IMR-90 (cell line): ENCODE measurements at regions not wholly inside any gene's neighbourhood (a gene's known extent, or its start where the extent isn't known, plus 50 kb on each side); places are given as distances from the start of the nearest gene placed in this dataset.

Experiments used
- ATAC-seq: fragments of 200-7000 bp; cut with Tn5 transposase; 2 replicates; pipeline ENCODE4 v1.9.1; 2020; ENCODE audit warnings: low read depth, mild to moderate bottlenecking, moderate library complexity
- BruUV-seq: library from RNA; stranded (reverse); fragments of 400-500 nt; replicated peaks from 2 replicates; lab custom pipeline; 2021; lab: Mats Ljungman, UMichigan
- CTCF ChIA-PET: fragments of 300-600 bp; formaldehyde crosslinking; extraction: SDS; loops from one replicate; lab custom pipeline; 2021; ENCODE audit warnings: antibody characterized with exemption; lab: Yijun Ruan, JAX
- POLR2A ChIA-PET: fragments of 300-600 bp; sonication (Branson Sonifier 250); formaldehyde crosslinking; loops from one replicate; lab custom pipeline; 2022; ENCODE audit warnings: antibody characterized with exemption; ENCODE audit not compliant: unreplicated experiment; lab: Charles Lee
- DNase-seq: peaks from one replicate; pipeline ENCODE4 v3.0.0; 2013
- H2AFZ ChIP-seq: replicated peaks from 2 replicates; pipeline ENCODE3; 2013; ENCODE audit warnings: low read length, mild to moderate bottlenecking; ENCODE audit not compliant: poor library complexity
- H2AK5ac ChIP-seq: 2 replicates; pipeline ENCODE4 v1.6.1; 2013; ENCODE audit warnings: low read depth, low read length, inconsistent platforms
- H2AK9ac ChIP-seq: replicated peaks from 2 replicates; pipeline ENCODE3; 2013; ENCODE audit warnings: mild to moderate bottlenecking, low read depth, low read length, moderate library complexity; ENCODE audit not compliant: poor library complexity
- H2BK120ac ChIP-seq: 2 replicates; pipeline ENCODE4 v1.6.1; 2013; ENCODE audit warnings: low read depth, low read length, inconsistent platforms
- H2BK15ac ChIP-seq: 3 replicates; pipeline ENCODE4 v1.6.1; 2013; ENCODE audit warnings: low read depth, low read length, inconsistent platforms
- H2BK20ac ChIP-seq: 2 replicates; pipeline ENCODE4 v1.6.1; 2013; ENCODE audit warnings: low read depth, mild to moderate bottlenecking, inconsistent platforms, low read length, moderate library complexity
- H2BK5ac ChIP-seq: 2 replicates; pipeline ENCODE4 v1.6.1; 2013; ENCODE audit warnings: mild to moderate bottlenecking, low read depth, low read length, inconsistent platforms; ENCODE audit not compliant: poor library complexity, severe bottlenecking
- H3K14ac ChIP-seq: replicated peaks from 2 replicates; pipeline ENCODE4 v1.6.1; 2013; ENCODE audit warnings: low read depth, low read length, inconsistent platforms
- H3K18ac ChIP-seq: 2 replicates; pipeline ENCODE4 v1.6.1; 2013; ENCODE audit warnings: low read depth, low read length, control low read depth
- H3K23ac ChIP-seq: 2 replicates; pipeline ENCODE4 v1.6.1; 2013; ENCODE audit warnings: low read depth, low read length, inconsistent platforms
- H3K27ac ChIP-seq: 2 replicates; pipeline ENCODE4 v1.5.1; 2013; ENCODE audit warnings: mild to moderate bottlenecking, control low read depth, low read length; ENCODE audit not compliant: insufficient read depth
- H3K27me3 ChIP-seq: 2 replicates; pipeline ENCODE4 v1.6.1; 2013; ENCODE audit warnings: low read length; ENCODE audit not compliant: control insufficient read depth, insufficient read depth
- H3K36me3 ChIP-seq: 2 replicates; pipeline ENCODE4 v1.6.1; 2013; ENCODE audit warnings: low read length, mixed read lengths; ENCODE audit not compliant: control insufficient read depth, insufficient read depth
- H3K4ac ChIP-seq: 2 replicates; pipeline ENCODE4 v1.6.1; 2013; ENCODE audit warnings: low read depth, low read length, inconsistent platforms
- H3K4me1 ChIP-seq: 2 replicates; pipeline ENCODE4 v1.6.1; 2013; ENCODE audit warnings: low read length, mixed read lengths; ENCODE audit not compliant: control insufficient read depth, insufficient read depth
- H3K4me2 ChIP-seq: 2 replicates; pipeline ENCODE4 v1.6.1; 2013; ENCODE audit warnings: low read depth, mild to moderate bottlenecking, control low read depth, low read length, moderate library complexity
- H3K4me3 ChIP-seq: 2 replicates; pipeline ENCODE4 v1.5.1; 2013; ENCODE audit warnings: low read depth, mild to moderate bottlenecking, control low read depth, low read length, moderate library complexity; ENCODE audit not compliant: insufficient read depth
- H3K56ac ChIP-seq: 2 replicates; pipeline ENCODE4 v1.6.1; 2013; ENCODE audit warnings: low read length, inconsistent platforms; ENCODE audit not compliant: insufficient read depth; ENCODE audit errors: extremely low read depth
- H3K79me1 ChIP-seq, 2 experiments: 2 replicates each; pipeline ENCODE4 v1.6.1; 2013; ENCODE audit warnings: low read length in 2 of 2, inconsistent platforms in 1 of 2, low read depth in 1 of 2
- H3K9ac ChIP-seq: 2 replicates; pipeline ENCODE4 v1.6.1; 2013; ENCODE audit warnings: low read depth, low read length, control low read depth
- H3K9me1 ChIP-seq: 2 replicates; pipeline ENCODE4 v1.6.1; 2013; ENCODE audit warnings: low read length, inconsistent platforms; ENCODE audit not compliant: insufficient read depth
- H3K9me3 ChIP-seq: 2 replicates; pipeline ENCODE4 v1.6.1; 2013; ENCODE audit warnings: low read length; ENCODE audit not compliant: control insufficient read depth, insufficient read depth
- H4K20me1 ChIP-seq: 2 replicates; pipeline ENCODE4 v1.6.1; 2013; ENCODE audit warnings: low read length, inconsistent platforms; ENCODE audit not compliant: insufficient read depth
- H4K5ac ChIP-seq: 2 replicates; pipeline ENCODE4 v1.6.1; 2013; ENCODE audit warnings: mild to moderate bottlenecking, low read depth, low read length, control low read depth
- H4K8ac ChIP-seq, 2 experiments: 2 replicates each; pipeline ENCODE4 v1.6.1; 2013; ENCODE audit warnings: low read depth in 2 of 2, low read length in 2 of 2, control low read depth in 1 of 2, inconsistent platforms in 1 of 2
- H4K91ac ChIP-seq: 2 replicates; pipeline ENCODE4 v1.6.1; 2013; ENCODE audit warnings: low read depth, low read length, inconsistent platforms; ENCODE audit not compliant: insufficient read depth
- BHLHE40 ChIP-seq: fragments of 150-350 bp; IDR thresholded peaks from 2 replicates; pipeline ENCODE4 v1.6.1; 2016; ENCODE audit warnings: mild to moderate bottlenecking, low read depth, low read length
- CEBPB ChIP-seq: IDR thresholded peaks from 2 replicates; pipeline ENCODE4 v1.6.1; 2012; ENCODE audit warnings: low read depth, low read length, improper control_type of control experiment
- CHD1 ChIP-seq: IDR thresholded peaks from 2 replicates; pipeline ENCODE4 v1.6.1; 2012; ENCODE audit warnings: low read depth, low read length, improper control_type of control experiment
- FOS ChIP-seq: fragments of 150-350 bp; IDR thresholded peaks from 2 replicates; pipeline ENCODE4 v1.6.1; 2016; ENCODE audit warnings: low read depth, low read length
- MAFK ChIP-seq: IDR thresholded peaks from 2 replicates; pipeline ENCODE4 v1.6.1; 2012; ENCODE audit warnings: low read depth, low read length, improper control_type of control experiment
- MAZ ChIP-seq: IDR thresholded peaks from 2 replicates; pipeline ENCODE4 v1.6.1; 2012; ENCODE audit warnings: low read depth, mild to moderate bottlenecking, low read length, improper control_type of control experiment, moderate library complexity, borderline replicate concordance
- MXI1 ChIP-seq: IDR thresholded peaks from 2 replicates; pipeline ENCODE4 v1.6.1; 2012; ENCODE audit warnings: low read depth, mild to moderate bottlenecking, low read length, moderate library complexity, borderline replicate concordance
- NFE2L2 ChIP-seq: fragments of 150-350 bp; IDR thresholded peaks from 2 replicates; pipeline ENCODE4 v1.6.1; 2016; ENCODE audit warnings: low read depth, mild to moderate bottlenecking, low read length
- POLR2A ChIP-seq: IDR thresholded peaks from 2 replicates; pipeline ENCODE4 v1.6.1; 2012; ENCODE audit warnings: mild to moderate bottlenecking, low read depth, low read length
- RAD21 ChIP-seq: IDR thresholded peaks from 2 replicates; pipeline ENCODE4 v1.6.1; 2012; ENCODE audit warnings: low read length, improper control_type of control experiment
- RCOR1 ChIP-seq: IDR thresholded peaks from 2 replicates; pipeline ENCODE4 v1.6.1; 2012; ENCODE audit warnings: mild to moderate bottlenecking, low read length, improper control_type of control experiment; ENCODE audit not compliant: insufficient replicate concordance
- RFX5 ChIP-seq: IDR thresholded peaks from 2 replicates; pipeline ENCODE4 v1.8.0; 2012; ENCODE audit warnings: low read depth, mild to moderate bottlenecking, low read length, moderate library complexity
- SMC3 ChIP-seq: fragments of 150-350 bp; IDR thresholded peaks from 2 replicates; pipeline ENCODE4 v1.6.1; 2016; ENCODE audit warnings: low read depth, mild to moderate bottlenecking, antibody characterized with exemption, low read length, moderate library complexity
- WGBS, 2 experiments: methylation state at CpG; one replicate each; pipeline versions ENCODE4 v1.1.5 to v1.1.7; 2013; ENCODE audit warnings: missing lambda C conversion rate in 2 of 2; ENCODE audit not compliant: insufficient read length in 1 of 2; ENCODE audit errors: extremely low coverage in 2 of 2; 5-methylcytosine and 5-hydroxymethylcytosine counted together
- dilution Hi-C: fragments of 300-500 bp; cut with HindIII; formaldehyde crosslinking; loops from one replicate; pipeline ENCODE4 v1.14.3; 2018; ENCODE audit warnings: low sequenced_read_pairs; ENCODE audit not compliant: unreplicated experiment
- in situ Hi-C: fragments of 300-500 bp; cut with MboI; formaldehyde crosslinking; loops from 3 replicates; pipeline ENCODE4 v1.14.3; 2019; ENCODE audit warnings: low sequenced_read_pairs, inconsistent platforms, mixed read lengths
- intact Hi-C: fragments of 100-400 bp; cut with micrococcal nuclease; formaldehyde crosslinking; loops from 2 replicates; pipeline ENCODE4 v1.10.0; 2022
- TF ChIP-seq, protein P1 (sequence below): conservative IDR thresholded peaks from 2 replicates; pipeline ENCODE4 v1.5.1; 2012; ENCODE audit warnings: mild to moderate bottlenecking, low read depth, low read length, improper control_type of control experiment
- TF ChIP-seq, protein P2 (sequence below): fragments of 150-350 bp; IDR thresholded peaks from 2 replicates; pipeline ENCODE4 v1.6.1; 2016; ENCODE audit warnings: low read depth, mild to moderate bottlenecking, low read length, moderate library complexity, borderline replicate concordance
- TF ChIP-seq, protein P3 (sequence below): fragments of 150-350 bp; IDR thresholded peaks from 2 replicates; pipeline ENCODE4 v1.6.1; 2017; ENCODE audit warnings: mild to moderate bottlenecking, antibody characterized with exemption, low read length, low read depth

DNA sequence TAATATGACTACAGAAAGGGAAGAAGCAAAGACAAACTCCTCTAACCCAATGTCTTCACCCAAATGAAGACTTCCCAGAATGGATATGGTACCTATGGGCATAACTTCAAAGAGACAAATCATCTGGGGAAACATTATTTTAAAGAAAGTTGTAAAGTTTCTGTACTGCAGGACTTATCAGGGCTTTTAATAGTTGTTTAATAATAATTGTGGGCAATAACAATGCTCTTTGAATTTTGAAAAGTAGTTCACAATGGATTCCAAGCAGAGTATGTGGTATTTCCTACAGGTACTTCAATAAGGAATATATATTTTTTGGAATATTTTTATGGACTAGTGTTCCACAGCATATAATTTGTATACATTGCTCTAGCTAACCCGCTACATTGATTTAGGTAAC is 503.1 kb downstream of the MCTP2 start:
- H3K56ac ChIP-seq, result no peak overlapping the region
- no peak overlapping the region for H4K8ac ChIP-seq
- H3K4me1 ChIP-seq, result no peaks in the 10 kb centered on the region
- H4K5ac ChIP-seq, result no peak overlapping the region
- CTCF ChIA-PET, result no interaction called here
- H3K27ac ChIP-seq, result no peak overlapping the region
- in situ Hi-C loops, result no loop called here
- TF ChIP-seq CEBPB, result no peak
- no peak for TF ChIP-seq NFE2L2
- TF ChIP-seq MAFK, result no peak
- TF ChIP-seq, protein P1, sequence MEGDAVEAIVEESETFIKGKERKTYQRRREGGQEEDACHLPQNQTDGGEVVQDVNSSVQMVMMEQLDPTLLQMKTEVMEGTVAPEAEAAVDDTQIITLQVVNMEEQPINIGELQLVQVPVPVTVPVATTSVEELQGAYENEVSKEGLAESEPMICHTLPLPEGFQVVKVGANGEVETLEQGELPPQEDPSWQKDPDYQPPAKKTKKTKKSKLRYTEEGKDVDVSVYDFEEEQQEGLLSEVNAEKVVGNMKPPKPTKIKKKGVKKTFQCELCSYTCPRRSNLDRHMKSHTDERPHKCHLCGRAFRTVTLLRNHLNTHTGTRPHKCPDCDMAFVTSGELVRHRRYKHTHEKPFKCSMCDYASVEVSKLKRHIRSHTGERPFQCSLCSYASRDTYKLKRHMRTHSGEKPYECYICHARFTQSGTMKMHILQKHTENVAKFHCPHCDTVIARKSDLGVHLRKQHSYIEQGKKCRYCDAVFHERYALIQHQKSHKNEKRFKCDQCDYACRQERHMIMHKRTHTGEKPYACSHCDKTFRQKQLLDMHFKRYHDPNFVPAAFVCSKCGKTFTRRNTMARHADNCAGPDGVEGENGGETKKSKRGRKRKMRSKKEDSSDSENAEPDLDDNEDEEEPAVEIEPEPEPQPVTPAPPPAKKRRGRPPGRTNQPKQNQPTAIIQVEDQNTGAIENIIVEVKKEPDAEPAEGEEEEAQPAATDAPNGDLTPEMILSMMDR, result no peak
- TF ChIP-seq POLR2A, result no peak
- TF ChIP-seq RFX5, result no peak
- no peak for TF ChIP-seq FOS
- TF ChIP-seq, protein P2, sequence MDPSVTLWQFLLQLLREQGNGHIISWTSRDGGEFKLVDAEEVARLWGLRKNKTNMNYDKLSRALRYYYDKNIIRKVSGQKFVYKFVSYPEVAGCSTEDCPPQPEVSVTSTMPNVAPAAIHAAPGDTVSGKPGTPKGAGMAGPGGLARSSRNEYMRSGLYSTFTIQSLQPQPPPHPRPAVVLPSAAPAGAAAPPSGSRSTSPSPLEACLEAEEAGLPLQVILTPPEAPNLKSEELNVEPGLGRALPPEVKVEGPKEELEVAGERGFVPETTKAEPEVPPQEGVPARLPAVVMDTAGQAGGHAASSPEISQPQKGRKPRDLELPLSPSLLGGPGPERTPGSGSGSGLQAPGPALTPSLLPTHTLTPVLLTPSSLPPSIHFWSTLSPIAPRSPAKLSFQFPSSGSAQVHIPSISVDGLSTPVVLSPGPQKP, result no peak
- no peak for TF ChIP-seq CHD1
- TF ChIP-seq, protein P3, sequence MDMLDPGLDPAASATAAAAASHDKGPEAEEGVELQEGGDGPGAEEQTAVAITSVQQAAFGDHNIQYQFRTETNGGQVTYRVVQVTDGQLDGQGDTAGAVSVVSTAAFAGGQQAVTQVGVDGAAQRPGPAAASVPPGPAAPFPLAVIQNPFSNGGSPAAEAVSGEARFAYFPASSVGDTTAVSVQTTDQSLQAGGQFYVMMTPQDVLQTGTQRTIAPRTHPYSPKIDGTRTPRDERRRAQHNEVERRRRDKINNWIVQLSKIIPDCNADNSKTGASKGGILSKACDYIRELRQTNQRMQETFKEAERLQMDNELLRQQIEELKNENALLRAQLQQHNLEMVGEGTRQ, result no peak
- TF ChIP-seq SMC3, result no peak
- no peak for TF ChIP-seq MXI1
- no peak for TF ChIP-seq MAZ
- no peak for TF ChIP-seq RAD21
- TF ChIP-seq BHLHE40, result no peak
- no peak for TF ChIP-seq RCOR1
- H3K79me1 ChIP-seq, result no peaks in the 10 kb centered on the region
- no peak for ATAC-seq
- H3K4me2 ChIP-seq, result no peak overlapping the region
- H3K27me3 ChIP-seq, result no peaks in the 10 kb centered on the region
- H2AK9ac ChIP-seq, result no peak overlapping the region
- H2BK120ac ChIP-seq, result no peak overlapping the region
- H4K91ac ChIP-seq, result no peak overlapping the region
- no peaks in the 10 kb centered on the region for H4K20me1 ChIP-seq
- dilution Hi-C loops, result no loop called here
- H2BK5ac ChIP-seq, result no peak overlapping the region
- H2AFZ ChIP-seq, result no peak overlapping the region
- no CpG with 5 or more reads among the region's 1 CpG for WGBS, 2 experiments
- H2AK5ac ChIP-seq, result no peak overlapping the region
- no peak overlapping the region for H3K18ac ChIP-seq
- no peak overlapping the region for H3K4me3 ChIP-seq
- DNase-seq, result no peak
- H3K9ac ChIP-seq, result no peak overlapping the region
- BruUV-seq, result no TSS peak
- no peak overlapping the region for H2BK20ac ChIP-seq
- intact Hi-C loops, result no loop called here
- POLR2A ChIA-PET, result no interaction called here
- H3K9me1 ChIP-seq, result no peaks in the 10 kb centered on the region
- no peak overlapping the region for H2BK15ac ChIP-seq
- peaks cover 7% of the 10 kb centered on the region for H3K9me3 ChIP-seq
- no peaks in the 10 kb centered on the region for H3K36me3 ChIP-seq
- no peak overlapping the region for H3K14ac ChIP-seq
- no peak overlapping the region for H3K4ac ChIP-seq
- H3K23ac ChIP-seq, result no peak overlapping the region
